ENCODE measurements at regions not wholly inside any gene's neighbourhood (a gene's known extent, or its start where the extent isn't known, plus 50 kb on each side); places are given as distances from the start of the nearest gene placed in this dataset.

- no peak for ATAC-seq
Measured at GRCh38 chr5:96076451-96076850, 114.8 kb upstream of the ELL2 start.

DNA sequence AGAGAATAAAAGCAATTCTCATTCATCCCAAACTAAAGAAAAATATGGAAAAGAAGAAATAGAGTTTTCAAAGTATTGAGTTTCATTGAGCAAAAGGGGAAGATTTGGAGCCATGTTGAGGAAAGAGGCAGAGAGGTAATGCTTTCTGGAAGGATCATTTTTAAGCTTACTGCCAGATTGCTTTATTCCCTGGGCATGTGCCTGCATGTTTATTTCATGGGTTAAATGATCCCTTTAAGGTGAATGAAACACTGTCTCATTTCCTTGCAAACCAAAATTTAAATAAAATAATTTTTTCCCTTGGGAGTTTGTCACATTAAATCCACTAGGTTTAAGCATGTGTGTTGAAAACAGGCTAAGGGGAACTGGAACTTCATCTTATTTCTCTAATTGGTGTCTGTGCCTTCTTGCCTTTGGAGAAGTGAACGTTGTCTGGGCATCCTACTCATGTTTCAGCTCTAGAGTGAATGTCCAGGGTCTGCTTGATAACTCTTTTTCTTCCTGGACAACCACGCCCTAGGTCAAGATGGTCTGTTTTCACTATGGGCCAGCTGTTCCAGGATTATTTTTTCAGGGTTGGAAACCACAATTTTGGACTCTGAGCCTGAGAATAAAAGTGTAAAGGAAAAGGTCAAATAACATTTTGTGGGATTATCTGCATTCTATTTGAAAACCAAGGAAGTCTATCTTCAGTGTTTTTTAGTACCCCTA lies 114.1 kb upstream of the ELL2 start:
- Histone ChIP-seq H3K27me3 (no peaks in the 10 kb centered on the region), H3K9me3 (no peaks in the 10 kb centered on the region), H3K36me3 (no peaks in the 10 kb centered on the region), H3K27ac (no peak overlapping the region), H3K4me1 (peaks cover 0 to 7% (median 0%) of the 10 kb centered on the region in 3 donors), H3K4me3 (no peak overlapping the region)
- 46 to 60% methylated on average over 1 to 2 of the region's 2 CpGs for WGBS, 2 donors (ENCODE audit: low coverage in 1 of 2)
- TF ChIP-seq, protein P1, sequence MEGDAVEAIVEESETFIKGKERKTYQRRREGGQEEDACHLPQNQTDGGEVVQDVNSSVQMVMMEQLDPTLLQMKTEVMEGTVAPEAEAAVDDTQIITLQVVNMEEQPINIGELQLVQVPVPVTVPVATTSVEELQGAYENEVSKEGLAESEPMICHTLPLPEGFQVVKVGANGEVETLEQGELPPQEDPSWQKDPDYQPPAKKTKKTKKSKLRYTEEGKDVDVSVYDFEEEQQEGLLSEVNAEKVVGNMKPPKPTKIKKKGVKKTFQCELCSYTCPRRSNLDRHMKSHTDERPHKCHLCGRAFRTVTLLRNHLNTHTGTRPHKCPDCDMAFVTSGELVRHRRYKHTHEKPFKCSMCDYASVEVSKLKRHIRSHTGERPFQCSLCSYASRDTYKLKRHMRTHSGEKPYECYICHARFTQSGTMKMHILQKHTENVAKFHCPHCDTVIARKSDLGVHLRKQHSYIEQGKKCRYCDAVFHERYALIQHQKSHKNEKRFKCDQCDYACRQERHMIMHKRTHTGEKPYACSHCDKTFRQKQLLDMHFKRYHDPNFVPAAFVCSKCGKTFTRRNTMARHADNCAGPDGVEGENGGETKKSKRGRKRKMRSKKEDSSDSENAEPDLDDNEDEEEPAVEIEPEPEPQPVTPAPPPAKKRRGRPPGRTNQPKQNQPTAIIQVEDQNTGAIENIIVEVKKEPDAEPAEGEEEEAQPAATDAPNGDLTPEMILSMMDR (IDR thresholded peaks at IDR 0.05): no peak
- TF ChIP-seq POLR2AphosphoS5 (IDR thresholded peaks at IDR 0.05) (no peak), EP300 (IDR thresholded peaks at IDR 0.05) (no peak), POLR2A (IDR thresholded peaks at IDR 0.05) (no peak)
- ATAC-seq: no peak

More at GRCh38 chr5:96076451-96076850, 114.8 kb upstream of the ELL2 start:
- Histone ChIP-seq H3K36me3 (no peaks in the 10 kb centered on the region), H3K4me1 (peaks cover 0 to 7% (median 0%) of the 10 kb centered on the region in 3 donors), H3K27ac (no peak overlapping the region), H3K9me3 (no peaks in the 10 kb centered on the region), H3K27me3 (no peaks in the 10 kb centered on the region), H3K4me3 (no peak overlapping the region)
- 85 to 91% methylated on average over 3 of the region's 3 CpGs for WGBS, 2 donors (ENCODE audit: low coverage in 1 of 2)
- no peak for TF ChIP-seq POLR2AphosphoS5 (IDR thresholded peaks at IDR 0.05)
- TF ChIP-seq POLR2A (IDR thresholded peaks at IDR 0.05): no peak
- TF ChIP-seq, protein P1 (IDR thresholded peaks at IDR 0.05): no peak
- no peak for TF ChIP-seq EP300 (IDR thresholded peaks at IDR 0.05)

DNA sequence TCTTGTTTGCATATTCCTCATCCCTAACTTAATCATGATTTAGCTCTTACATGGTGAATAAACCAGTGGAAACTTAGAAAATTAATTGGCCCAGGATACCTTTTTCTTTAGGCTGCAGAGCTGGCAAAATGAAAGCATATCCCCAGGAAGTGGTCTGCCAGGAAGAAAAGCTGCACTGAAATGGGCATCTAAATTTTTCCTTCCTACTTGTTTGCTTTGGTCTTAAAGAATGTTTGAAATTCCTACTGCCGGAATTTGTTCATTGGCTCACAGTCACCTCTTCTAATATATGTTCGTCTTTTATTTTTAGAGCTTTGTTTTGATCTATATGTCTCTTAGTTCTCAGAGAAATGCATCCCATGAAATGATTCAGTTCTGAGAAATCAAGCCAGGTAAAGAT lies 113.2 kb upstream of the ELL2 start:
- ATAC-seq: no peak
- H3K36me3 ChIP-seq: no peaks in the 10 kb centered on the region
- no peaks in the 10 kb centered on the region for H3K9me3 ChIP-seq
- H3K4me1 ChIP-seq: peaks cover 0 to 7% (median 0%) of the 10 kb centered on the region in 3 donors
- no peak overlapping the region for H3K4me3 ChIP-seq
- TF ChIP-seq POLR2AphosphoS5 (IDR thresholded peaks at IDR 0.05) (no peak), POLR2A (IDR thresholded peaks at IDR 0.05) (no peak), EP300 (IDR thresholded peaks at IDR 0.05) (no peak)
- TF ChIP-seq, protein P1 (IDR thresholded peaks at IDR 0.05): no peak
- 21 to 53% methylated on average over 2 of the region's 2 CpGs for WGBS, 2 donors (ENCODE audit: low coverage in 1 of 2)
- no peak overlapping the region for H3K27ac ChIP-seq
- H3K27me3 ChIP-seq: no peaks in the 10 kb centered on the region

GRCh38 chr5:96074460-96074859 lies 112.8 kb upstream of the ELL2 start:
- Histone ChIP-seq H3K4me1 (peaks cover 0 to 7% (median 0%) of the 10 kb centered on the region in 3 donors), H3K27ac (no peak overlapping the region), H3K27me3 (no peaks in the 10 kb centered on the region), H3K4me3 (no peak overlapping the region), H3K9me3 (no peaks in the 10 kb centered on the region), H3K36me3 (no peaks in the 10 kb centered on the region)
- TF ChIP-seq, protein P1 (IDR thresholded peaks at IDR 0.05): no peak
- TF ChIP-seq POLR2AphosphoS5 (IDR thresholded peaks at IDR 0.05): no peak
- no peak for TF ChIP-seq EP300 (IDR thresholded peaks at IDR 0.05)
- no peak for TF ChIP-seq POLR2A (IDR thresholded peaks at IDR 0.05)
- 67 to 78% methylated on average over 1 of the region's 1 CpG for WGBS, 2 donors (ENCODE audit: low coverage in 1 of 2)
- ATAC-seq: no peak

GRCh38 chr5:96072791-96073165 lies 111.1 kb upstream of the ELL2 start:
- H3K9me3 ChIP-seq: no peaks in the 10 kb centered on the region
- H3K27ac ChIP-seq: no peak overlapping the region
- TF ChIP-seq EP300 (IDR thresholded peaks at IDR 0.05): no peak
- no peak for TF ChIP-seq POLR2A (IDR thresholded peaks at IDR 0.05)
- TF ChIP-seq POLR2AphosphoS5 (IDR thresholded peaks at IDR 0.05): no peak
- TF ChIP-seq, protein P1 (IDR thresholded peaks at IDR 0.05): no peak
- H3K4me1 ChIP-seq: peaks cover 2 to 12% (median 4%) of the 10 kb centered on the region in 3 donors
- H3K4me3 ChIP-seq: no peak overlapping the region
- WGBS, 2 donors (ENCODE audit: low coverage in 1 of 2): 88% methylated on average over 3 of the region's 3 CpGs
- ATAC-seq: no peak
- no peaks in the 10 kb centered on the region for H3K36me3 ChIP-seq
- H3K27me3 ChIP-seq: no peaks in the 10 kb centered on the region

All from gastroesophageal sphincter (tissue), 4 donors.